ENCODE measurements at regions not wholly inside any gene's neighbourhood (a gene's known extent, or its start where the extent isn't known, plus 50 kb on each side); places are given as distances from the start of the nearest gene placed in this dataset.

DNA sequence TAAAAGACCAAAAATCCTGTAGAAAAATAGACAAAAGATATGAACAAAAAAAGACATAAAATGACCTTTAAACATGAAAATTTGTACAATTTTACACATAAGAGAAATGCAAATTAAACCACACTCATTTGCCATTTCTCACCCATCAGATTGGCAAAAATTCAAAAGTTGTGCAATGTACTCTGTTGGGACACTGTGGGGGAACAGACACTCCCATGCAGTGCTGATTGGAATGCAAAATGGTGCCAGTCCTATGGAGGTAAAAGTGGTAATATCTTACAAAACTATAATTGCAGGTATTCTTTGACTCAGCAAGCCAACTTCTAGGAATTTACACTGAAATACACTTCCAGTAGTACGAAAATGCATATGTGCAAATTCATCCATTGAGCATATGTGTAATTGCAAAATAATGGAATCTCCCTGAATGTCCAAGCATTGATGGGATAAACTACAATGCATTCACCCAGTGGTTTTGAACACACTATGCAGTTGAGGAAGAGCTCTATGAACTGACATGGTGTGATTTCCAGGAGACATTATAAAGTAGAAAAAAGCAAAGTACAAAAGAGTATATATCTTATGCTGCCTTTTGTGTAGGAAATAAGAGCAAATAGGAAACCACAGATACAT, 201.8 kb upstream of the ZNF521 start:
- no peaks in the 10 kb centered on the region for H3K4me1 Mint-ChIP-seq
- no peak for TF ChIP-seq CTCF (conservative IDR thresholded peaks at IDR 0.05)
- no peak for DNase-seq (ENCODE audit: low read depth, low spot score)
- H3K27me3 Mint-ChIP-seq (ENCODE audit: low read depth) = no peaks in the 10 kb centered on the region
- H3K9me3 Mint-ChIP-seq = peaks cover 4% of the 10 kb centered on the region
- no peak overlapping the region for H3K27ac Mint-ChIP-seq (ENCODE audit: unreplicated experiment)
- no peaks in the 10 kb centered on the region for H3K36me3 Mint-ChIP-seq (ENCODE audit: low read depth)
- H3K4me3 Mint-ChIP-seq = no peak overlapping the region

DNA sequence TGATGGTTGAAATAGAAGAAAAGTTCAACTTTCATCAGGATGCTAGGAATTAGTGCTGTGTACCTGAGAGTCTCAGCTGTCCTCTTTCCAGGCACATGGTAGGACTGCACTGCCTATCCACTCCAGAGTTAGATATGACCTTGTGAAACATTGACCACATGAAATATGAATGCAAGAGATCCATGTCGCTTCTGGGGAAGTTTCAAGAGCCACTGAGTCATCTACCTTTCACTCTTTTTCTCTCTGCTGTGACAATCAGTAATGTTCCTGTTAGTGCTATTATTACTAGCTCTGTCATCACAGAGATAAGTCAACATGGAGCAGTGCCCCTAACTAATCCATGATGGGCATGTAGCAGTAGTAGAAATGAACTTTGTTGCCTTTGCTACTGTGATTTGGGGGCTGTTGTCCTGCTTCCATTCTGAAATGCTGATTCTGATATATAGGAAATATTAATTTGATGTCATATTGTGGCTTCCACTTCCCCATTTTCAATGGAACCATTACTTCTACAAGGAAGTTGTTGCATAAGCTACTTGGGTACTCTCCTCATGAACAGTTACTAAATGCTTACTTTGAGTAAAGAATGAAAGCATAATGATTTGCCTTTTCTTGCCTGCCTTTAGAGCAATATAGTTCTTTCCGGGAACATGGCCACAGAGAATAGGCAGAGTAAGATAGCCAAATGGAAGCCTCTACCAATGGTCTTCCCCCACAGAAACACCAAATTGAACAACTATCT, 192.8 kb upstream of the ZNF521 start:
- DNase-seq (ENCODE audit: low read depth, low spot score) = no peak
- no peaks in the 10 kb centered on the region for H3K4me1 Mint-ChIP-seq
- peaks cover 3% of the 10 kb centered on the region for H3K9me3 Mint-ChIP-seq
- TF ChIP-seq CTCF (conservative IDR thresholded peaks at IDR 0.05) = no peak
- H3K4me3 Mint-ChIP-seq = no peak overlapping the region
- H3K36me3 Mint-ChIP-seq (ENCODE audit: low read depth) = peaks cover 5% of the 10 kb centered on the region
- no peak overlapping the region for H3K27ac Mint-ChIP-seq (ENCODE audit: unreplicated experiment)
- H3K27me3 Mint-ChIP-seq (ENCODE audit: low read depth) = no peaks in the 10 kb centered on the region

DNA sequence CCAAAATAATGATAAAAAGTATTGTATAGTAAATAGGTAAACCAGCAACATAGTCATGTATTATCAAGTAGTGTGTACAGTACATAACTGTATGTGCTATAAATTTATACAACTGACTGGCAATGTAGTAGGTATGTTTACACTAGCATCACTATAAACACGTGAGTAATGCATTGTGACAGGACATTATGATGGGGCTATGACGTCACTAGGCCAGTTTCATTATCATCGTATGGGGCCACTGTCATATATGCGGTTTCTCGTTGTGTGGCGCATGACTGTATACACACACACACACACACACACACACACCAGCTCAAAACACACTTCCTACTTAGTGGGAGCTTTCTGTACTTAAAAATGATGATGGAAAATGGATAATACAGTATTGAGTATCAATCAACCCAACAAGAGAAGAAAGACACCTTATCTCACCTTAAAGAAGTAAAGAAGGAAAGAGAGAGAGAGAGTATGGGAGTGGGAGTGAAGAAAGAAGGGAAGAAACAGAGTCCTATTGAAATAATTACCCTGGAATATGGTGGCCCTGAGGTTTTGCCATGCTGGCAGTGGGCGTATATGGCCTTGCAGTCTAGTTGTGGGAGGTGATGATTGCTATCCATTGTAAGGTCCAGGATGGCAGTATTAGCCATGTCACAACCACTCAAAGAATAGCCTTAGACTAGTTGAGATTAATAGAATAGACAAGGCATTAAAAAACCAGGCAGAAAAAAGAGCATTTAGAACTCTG, 186.4 kb upstream of the ZNF521 start:
- Mint-ChIP-seq H3K27me3 (ENCODE audit: low read depth) (no peaks in the 10 kb centered on the region), H3K36me3 (ENCODE audit: low read depth) (no peaks in the 10 kb centered on the region), H3K27ac (ENCODE audit: unreplicated experiment) (no peak overlapping the region), H3K4me1 (no peaks in the 10 kb centered on the region), H3K4me3 (no peak overlapping the region), H3K9me3 (no peaks in the 10 kb centered on the region)
- TF ChIP-seq CTCF (conservative IDR thresholded peaks at IDR 0.05) = no peak
- DNase-seq (ENCODE audit: low read depth, low spot score) = no peak

- Mint-ChIP-seq H3K4me1 (no peaks in the 10 kb centered on the region), H3K27ac (ENCODE audit: unreplicated experiment) (no peak overlapping the region), H3K4me3 (no peak overlapping the region), H3K36me3 (ENCODE audit: low read depth) (peaks cover 3% of the 10 kb centered on the region), H3K9me3 (peaks cover 2% of the 10 kb centered on the region), H3K27me3 (ENCODE audit: low read depth) (no peaks in the 10 kb centered on the region)
- TF ChIP-seq CTCF (conservative IDR thresholded peaks at IDR 0.05) = no peak
- no peak for DNase-seq (ENCODE audit: low read depth, low spot score)
These were observed 183.5 kb upstream of the ZNF521 start for GRCh38 chr18:25535495-25535894.

DNA sequence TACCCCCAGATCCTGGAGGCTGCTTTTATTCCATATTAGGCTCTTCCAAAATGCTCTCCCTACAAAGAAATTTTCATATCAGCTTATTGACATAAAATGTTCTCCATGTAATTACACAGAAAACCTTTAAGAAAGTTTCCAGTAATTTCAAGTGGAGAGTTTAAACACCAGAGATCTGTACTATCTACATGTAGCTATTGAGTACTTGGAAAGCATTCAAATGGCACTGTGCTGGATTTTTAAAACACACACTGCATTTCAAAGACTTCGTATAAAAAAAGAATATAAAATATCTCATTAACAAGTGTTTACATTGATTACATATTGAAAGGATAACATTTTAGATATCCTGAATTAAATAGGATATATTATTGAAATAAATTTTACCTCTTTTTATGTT, 182.4 kb upstream of the ZNF521 start:
- Mint-ChIP-seq H3K27me3 (ENCODE audit: low read depth) (no peaks in the 10 kb centered on the region), H3K36me3 (ENCODE audit: low read depth) (peaks cover 3% of the 10 kb centered on the region), H3K27ac (ENCODE audit: unreplicated experiment) (no peak overlapping the region), H3K9me3 (peaks cover 2% of the 10 kb centered on the region), H3K4me3 (no peak overlapping the region), H3K4me1 (no peaks in the 10 kb centered on the region)
- no peak for DNase-seq (ENCODE audit: low read depth, low spot score)
- no peak for TF ChIP-seq CTCF (conservative IDR thresholded peaks at IDR 0.05)
